Tibial nerve (tissue), 4 donors: ENCODE measurements at regions not wholly inside any gene's neighbourhood (a gene's known extent, or its start where the extent isn't known, plus 50 kb on each side); places are given as distances from the start of the nearest gene placed in this dataset.

Experiments used
- DNase-seq, 2 donors: peaks; one replicate each; pipeline ENCODE4 v3.0.0-alpha.2; 2019; ENCODE audit warnings: low spot score in 2 of 2
- H3K27ac ChIP-seq, 4 donors: fragments of 200-600 bp; sonication (generic) in 3 of 4; one replicate each; pipeline ENCODE4 v1.5.1; 2017 to 2019; ENCODE audit warnings: mild to moderate bottlenecking in 1 of 4
- H3K27me3 ChIP-seq, 2 donors: fragments of 200-600 bp; sonication (generic) in 1 of 2; one replicate each; pipeline versions ENCODE4 v1.5.1 to v1.6.0; 2017 to 2019
- H3K36me3 ChIP-seq, 3 donors: fragments of 200-600 bp; sonication (generic); one replicate each; pipeline ENCODE4 v1.5.1; 2018 to 2019
- H3K4me1 ChIP-seq, 4 donors: fragments of 200-600 bp; sonication (generic) in 3 of 4; one replicate each; pipeline ENCODE4 v1.5.1; 2017 to 2019
- H3K4me3 ChIP-seq, 4 donors: fragments of 200-600 bp; sonication (generic) in 3 of 4; one replicate each; pipeline ENCODE4 v1.5.1; 2017 to 2019; ENCODE audit warnings: mild to moderate bottlenecking in 1 of 4, moderate library complexity in 1 of 4
- H3K9me3 ChIP-seq, 4 donors: fragments of 200-600 bp; sonication (generic) in 3 of 4; one replicate each; pipeline ENCODE4 v1.5.1; 2017 to 2019
- EP300 ChIP-seq, 2 donors: sonication (generic); formaldehyde crosslinking; IDR thresholded peaks; one replicate each; pipeline ENCODE4 v1.6.1; 2017; ENCODE audit warnings: antibody characterized with exemption in 2 of 2, mild to moderate bottlenecking in 1 of 2
- POLR2A ChIP-seq, 2 donors: fragments of 450-650 bp; IDR thresholded peaks; one replicate each; pipeline ENCODE4 v1.6.1; 2017; ENCODE audit warnings: antibody characterized with exemption in 2 of 2, mild to moderate bottlenecking in 2 of 2, moderate library complexity in 2 of 2
- WGBS, 2 donors: methylation state at CpG; one replicate each; pipeline ENCODE4 v1.1.5; 2018; 5-methylcytosine and 5-hydroxymethylcytosine counted together
- TF ChIP-seq, protein P1 (sequence below), 5 experiments: fragments of 200-600 bp in 3 of 5; fragments of 450-650 bp in 2 of 5; sonication (generic) in 3 of 5; IDR thresholded peaks; one replicate each; pipeline ENCODE4 v1.5.1; 2016 to 2019; ENCODE audit warnings: antibody characterized with exemption in 5 of 5, mild to moderate bottlenecking in 3 of 5, moderate library complexity in 2 of 5

DNA sequence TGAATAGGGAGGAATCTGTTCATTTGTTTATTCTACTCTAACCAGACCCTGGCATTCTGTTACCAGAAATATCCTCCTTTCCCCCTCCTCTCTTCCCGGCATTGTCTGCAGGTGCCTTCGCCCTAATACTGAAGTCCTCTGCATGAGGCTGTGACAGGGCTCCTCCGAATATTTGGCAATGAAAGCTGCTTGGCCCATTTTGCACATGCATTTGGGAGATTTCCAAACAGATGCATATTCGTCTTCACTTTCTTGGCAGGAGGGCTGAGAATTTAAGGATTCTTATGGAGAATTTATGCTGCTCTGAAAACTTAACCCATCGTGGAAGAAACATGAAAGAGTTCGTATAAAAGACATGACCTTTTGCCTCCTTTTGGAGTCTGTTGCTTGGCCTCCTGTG is 484.0 kb downstream of the ZNF608 start:
- Histone ChIP-seq H3K27me3 (no peaks in the 10 kb centered on the region), H3K4me1 (peaks cover 0 to 13% (median 4%) of the 10 kb centered on the region in 4 donors), H3K9me3 (no peaks in the 10 kb centered on the region), H3K27ac (no peak overlapping the region), H3K4me3 (no peak overlapping the region), H3K36me3 (no peaks in the 10 kb centered on the region)
- TF ChIP-seq POLR2A (IDR thresholded peaks at IDR 0.05) = no peak
- DNase-seq = no peak
- WGBS, 2 donors = 33 to 39% methylated on average over 6 of the region's 6 CpGs

DNA sequence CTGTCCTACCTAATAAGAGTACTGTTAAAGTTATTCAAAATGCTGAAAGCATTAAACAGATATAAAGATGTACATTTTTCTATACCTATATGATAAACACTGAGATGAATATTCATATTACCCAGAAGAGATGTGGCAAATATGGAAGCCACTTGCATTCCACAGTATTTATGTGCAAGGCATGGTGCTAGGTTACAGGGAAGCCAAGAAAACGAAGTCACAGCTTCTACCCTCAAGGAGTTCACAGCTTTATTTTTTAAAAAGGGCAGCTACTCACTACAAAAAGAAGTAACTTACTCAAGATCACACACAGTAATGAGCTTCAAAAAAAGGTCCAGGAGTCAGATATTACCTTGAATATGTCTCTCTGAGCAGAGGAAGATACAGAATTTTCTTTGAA is 484.6 kb downstream of the ZNF608 start:
- Histone ChIP-seq H3K36me3 (no peaks in the 10 kb centered on the region), H3K4me1 (peaks cover 0 to 13% (median 4%) of the 10 kb centered on the region in 4 donors), H3K9me3 (no peaks in the 10 kb centered on the region), H3K27me3 (no peaks in the 10 kb centered on the region), H3K4me3 (no peak overlapping the region), H3K27ac (no peak overlapping the region)
- no peak for DNase-seq
- WGBS, 2 donors = 77 to 85% methylated on average over 1 of the region's 1 CpG
- no peak for TF ChIP-seq EP300 (IDR thresholded peaks at IDR 0.05)
- no peak for TF ChIP-seq POLR2A (IDR thresholded peaks at IDR 0.05)
- TF ChIP-seq, protein P1, sequence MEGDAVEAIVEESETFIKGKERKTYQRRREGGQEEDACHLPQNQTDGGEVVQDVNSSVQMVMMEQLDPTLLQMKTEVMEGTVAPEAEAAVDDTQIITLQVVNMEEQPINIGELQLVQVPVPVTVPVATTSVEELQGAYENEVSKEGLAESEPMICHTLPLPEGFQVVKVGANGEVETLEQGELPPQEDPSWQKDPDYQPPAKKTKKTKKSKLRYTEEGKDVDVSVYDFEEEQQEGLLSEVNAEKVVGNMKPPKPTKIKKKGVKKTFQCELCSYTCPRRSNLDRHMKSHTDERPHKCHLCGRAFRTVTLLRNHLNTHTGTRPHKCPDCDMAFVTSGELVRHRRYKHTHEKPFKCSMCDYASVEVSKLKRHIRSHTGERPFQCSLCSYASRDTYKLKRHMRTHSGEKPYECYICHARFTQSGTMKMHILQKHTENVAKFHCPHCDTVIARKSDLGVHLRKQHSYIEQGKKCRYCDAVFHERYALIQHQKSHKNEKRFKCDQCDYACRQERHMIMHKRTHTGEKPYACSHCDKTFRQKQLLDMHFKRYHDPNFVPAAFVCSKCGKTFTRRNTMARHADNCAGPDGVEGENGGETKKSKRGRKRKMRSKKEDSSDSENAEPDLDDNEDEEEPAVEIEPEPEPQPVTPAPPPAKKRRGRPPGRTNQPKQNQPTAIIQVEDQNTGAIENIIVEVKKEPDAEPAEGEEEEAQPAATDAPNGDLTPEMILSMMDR (IDR thresholded peaks at IDR 0.05) = no peak

DNA sequence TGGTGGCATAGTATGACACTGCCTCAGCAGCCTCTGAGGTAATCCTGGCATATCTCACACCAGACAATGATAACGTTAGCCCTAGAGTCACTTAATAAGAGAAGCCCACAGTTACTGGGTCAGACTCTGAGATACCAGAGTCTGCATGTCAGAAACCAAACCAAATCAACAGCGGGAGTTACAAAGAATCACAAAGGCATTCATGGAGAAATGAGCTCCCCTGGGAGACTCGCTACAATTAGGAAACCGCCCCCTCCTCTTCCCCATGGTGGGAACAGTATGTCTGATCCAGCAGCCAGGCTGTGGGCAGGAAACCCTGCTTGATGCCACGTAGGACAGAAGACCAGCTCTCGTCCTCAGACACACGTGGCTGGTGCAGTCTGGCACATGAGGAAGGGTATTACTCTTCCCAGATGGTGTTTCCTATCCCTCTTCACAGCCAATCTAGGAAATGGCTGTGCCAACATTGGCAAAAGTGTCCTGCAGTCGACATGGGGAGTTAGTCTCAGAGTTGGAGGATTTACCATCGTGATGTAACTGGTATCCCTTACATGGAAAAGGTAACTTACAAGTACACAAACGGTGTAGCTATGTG is 485.4 kb downstream of the ZNF608 start:
- DNase-seq = no peak
- H3K4me3 ChIP-seq = no peak overlapping the region
- TF ChIP-seq EP300 (IDR thresholded peaks at IDR 0.05) = no peak
- TF ChIP-seq, protein P1 (IDR thresholded peaks at IDR 0.05) = no peak
- no peak for TF ChIP-seq POLR2A (IDR thresholded peaks at IDR 0.05)
- H3K36me3 ChIP-seq = no peaks in the 10 kb centered on the region
- 84 to 86% methylated on average over 10 of the region's 10 CpGs for WGBS, 2 donors
- H3K4me1 ChIP-seq = peaks cover 0 to 13% (median 4%) of the 10 kb centered on the region in 4 donors
- no peaks in the 10 kb centered on the region for H3K27me3 ChIP-seq
- H3K9me3 ChIP-seq = peaks cover 0 to 3% (median 0%) of the 10 kb centered on the region in 4 donors
- H3K27ac ChIP-seq = no peak overlapping the region

DNA sequence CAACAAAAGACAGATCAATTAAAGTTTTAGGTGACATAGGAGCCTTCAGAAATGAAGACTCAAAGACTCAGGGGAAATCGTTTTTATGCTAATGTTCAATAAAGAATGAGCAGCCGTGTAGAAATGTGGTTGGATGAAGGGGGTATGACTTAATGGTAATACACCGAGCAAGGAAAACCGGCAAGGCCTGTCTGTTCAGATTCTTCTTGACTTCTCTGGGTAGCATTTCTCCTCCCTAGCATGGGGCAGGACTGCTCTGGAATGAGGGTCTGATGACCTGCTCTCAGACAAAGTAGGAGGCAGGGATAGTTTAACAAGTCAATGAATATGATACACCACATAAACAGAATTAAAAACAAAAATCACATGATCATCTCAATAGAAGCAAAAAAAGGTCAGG is 487.4 kb downstream of the ZNF608 start:
- no peak overlapping the region for H3K27ac ChIP-seq
- no peaks in the 10 kb centered on the region for H3K36me3 ChIP-seq
- no peak for DNase-seq
- TF ChIP-seq EP300 (IDR thresholded peaks at IDR 0.05) = no peak
- no peak for TF ChIP-seq POLR2A (IDR thresholded peaks at IDR 0.05)
- TF ChIP-seq, protein P1 (IDR thresholded peaks at IDR 0.05) = no peak
- WGBS, 2 donors = 91 to 97% methylated on average over 4 of the region's 4 CpGs
- peaks cover 0 to 8% (median 0%) of the 10 kb centered on the region in 4 donors for H3K9me3 ChIP-seq
- no peaks in the 10 kb centered on the region for H3K27me3 ChIP-seq
- H3K4me3 ChIP-seq = no peak overlapping the region
- peaks cover 0 to 13% (median 4%) of the 10 kb centered on the region in 4 donors for H3K4me1 ChIP-seq

DNA sequence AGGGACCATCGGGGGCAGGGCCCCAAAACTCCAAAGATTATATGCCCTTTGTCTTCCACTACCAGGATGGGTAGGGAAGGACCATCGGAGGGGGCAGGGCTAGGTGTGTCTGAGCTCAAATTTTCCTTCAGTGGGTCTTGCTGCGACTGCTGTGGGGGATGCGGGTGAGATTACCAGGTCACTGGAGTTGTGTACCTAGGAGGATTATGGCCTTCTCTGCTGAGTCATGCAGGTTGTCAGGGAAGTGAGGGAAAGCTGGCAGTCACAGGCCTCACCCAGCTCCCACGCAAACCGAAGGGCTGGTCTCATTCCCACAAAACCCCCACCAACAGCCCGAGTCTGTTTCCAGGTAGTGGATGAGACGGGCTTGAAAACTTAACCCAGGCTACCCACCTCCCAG is 489.4 kb downstream of the ZNF608 start:
- TF ChIP-seq EP300 (IDR thresholded peaks at IDR 0.05) (no peak), POLR2A (IDR thresholded peaks at IDR 0.05) (no peak)
- TF ChIP-seq, protein P1 (IDR thresholded peaks at IDR 0.05) = no peak
- no peak for DNase-seq
- WGBS, 2 donors = 95 to 99% methylated on average over 8 of the region's 8 CpGs
- Histone ChIP-seq H3K4me1 (no peaks in the 10 kb centered on the region), H3K9me3 (peaks cover 0 to 8% (median 0%) of the 10 kb centered on the region in 4 donors), H3K27ac (no peak overlapping the region), H3K4me3 (no peak overlapping the region), H3K36me3 (no peaks in the 10 kb centered on the region), H3K27me3 (no peaks in the 10 kb centered on the region)
